ENCODE measurements at regions not wholly inside any gene's neighbourhood (a gene's known extent, or its start where the extent isn't known, plus 50 kb on each side); places are given as distances from the start of the nearest gene placed in this dataset.

DNA sequence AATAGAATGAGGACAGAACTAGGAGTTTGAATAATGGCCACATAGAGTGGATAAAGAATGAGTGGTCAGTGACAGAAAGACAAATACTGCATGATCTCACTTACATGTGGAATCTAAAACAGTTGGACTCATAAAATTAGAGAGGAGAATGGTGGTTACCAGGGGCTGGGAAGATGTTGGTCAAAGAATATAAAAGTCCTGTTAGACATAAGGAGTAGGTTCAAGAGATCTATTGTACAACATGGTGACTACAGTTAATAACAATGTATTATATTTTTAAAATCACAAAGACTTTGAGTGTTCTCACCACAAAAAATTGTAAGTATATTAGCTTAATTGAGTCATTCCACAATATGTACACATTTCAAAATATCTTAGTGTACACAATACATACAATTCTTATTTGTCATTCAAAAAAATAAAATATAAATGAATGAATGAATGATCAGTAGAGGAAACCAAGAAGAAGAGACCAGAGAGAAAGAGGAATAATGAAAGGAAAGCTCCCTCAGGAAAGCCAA is 177.9 kb upstream of the VRK2 start:
- H3K9me3 ChIP-seq (replicated peaks; ENCODE audit: control insufficient read depth, insufficient read depth, low read length) = no peaks in the 10 kb centered on the region
- POLR2A ChIA-PET = no interaction called here
- H2AFZ ChIP-seq (ENCODE audit: low read depth, low read length) = no peak overlapping the region
- H3K79me2 ChIP-seq (ENCODE audit: control insufficient read depth, insufficient read depth, low read length) = no peaks in the 10 kb centered on the region
- H3K4me2 ChIP-seq (ENCODE audit: insufficient read depth, low read length) = no peak overlapping the region
- intact Hi-C loops (cut with micrococcal nuclease) (no loop called here), dilution Hi-C loops (cut with MboI; ENCODE audit: extremely low pct_ligation_motif_present, low sequenced_read_pairs) (no loop called here)
- H3K27ac ChIP-seq (ENCODE audit: insufficient read depth, low read depth, low read length) = no peak overlapping the region
- H3K4me3 ChIP-seq (replicated peaks in 1 of 3; ENCODE audit: insufficient read depth in 1 of 3, low read depth in 1 of 3, low read length in 3 of 3) = no peak overlapping the region
- peaks cover 11% of the 10 kb centered on the region for H3K4me1 ChIP-seq (ENCODE audit: control insufficient read depth, extremely low read depth, insufficient read depth, low read length)
- TF ChIP-seq POLR2A (IDR thresholded peaks at IDR 0.05; ENCODE audit: low read depth, low read length) (no peak), POLR2AphosphoS5 (IDR thresholded peaks at IDR 0.05; ENCODE audit: insufficient read depth, low read depth, low read length) (no peak), MYC (IDR thresholded peaks at IDR 0.05; ENCODE audit: low read depth, low read length) (no peak), GATA2 (IDR thresholded peaks at IDR 0.05; ENCODE audit: insufficient read depth, insufficient read length, low read depth, low read length) (no peak), EZH2 (IDR thresholded peaks at IDR 0.05; ENCODE audit: borderline replicate concordance, low read depth, low read length, severe bottlenecking) (no peak), JUN (IDR thresholded peaks at IDR 0.05; ENCODE audit: borderline replicate concordance, insufficient read depth, insufficient read length, low read depth) (no peak), MAX (IDR thresholded peaks at IDR 0.05; ENCODE audit: insufficient read depth, insufficient read length) (no peak), FOS (IDR thresholded peaks at IDR 0.05; ENCODE audit: borderline replicate concordance, insufficient read depth, low read length) (no peak)
- TF ChIP-seq, protein P1, sequence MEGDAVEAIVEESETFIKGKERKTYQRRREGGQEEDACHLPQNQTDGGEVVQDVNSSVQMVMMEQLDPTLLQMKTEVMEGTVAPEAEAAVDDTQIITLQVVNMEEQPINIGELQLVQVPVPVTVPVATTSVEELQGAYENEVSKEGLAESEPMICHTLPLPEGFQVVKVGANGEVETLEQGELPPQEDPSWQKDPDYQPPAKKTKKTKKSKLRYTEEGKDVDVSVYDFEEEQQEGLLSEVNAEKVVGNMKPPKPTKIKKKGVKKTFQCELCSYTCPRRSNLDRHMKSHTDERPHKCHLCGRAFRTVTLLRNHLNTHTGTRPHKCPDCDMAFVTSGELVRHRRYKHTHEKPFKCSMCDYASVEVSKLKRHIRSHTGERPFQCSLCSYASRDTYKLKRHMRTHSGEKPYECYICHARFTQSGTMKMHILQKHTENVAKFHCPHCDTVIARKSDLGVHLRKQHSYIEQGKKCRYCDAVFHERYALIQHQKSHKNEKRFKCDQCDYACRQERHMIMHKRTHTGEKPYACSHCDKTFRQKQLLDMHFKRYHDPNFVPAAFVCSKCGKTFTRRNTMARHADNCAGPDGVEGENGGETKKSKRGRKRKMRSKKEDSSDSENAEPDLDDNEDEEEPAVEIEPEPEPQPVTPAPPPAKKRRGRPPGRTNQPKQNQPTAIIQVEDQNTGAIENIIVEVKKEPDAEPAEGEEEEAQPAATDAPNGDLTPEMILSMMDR (IDR thresholded peaks at IDR 0.05; ENCODE audit: extremely low read depth in 1 of 2, insufficient read depth in 1 of 2, low read depth in 1 of 2, low read length in 2 of 2) = no peak
- H3K9me1 ChIP-seq (replicated peaks; ENCODE audit: control insufficient read depth, extremely low read depth, insufficient read depth, low read length) = no peaks in the 10 kb centered on the region
- DNase-seq (ENCODE audit: low read depth, low spot score) = no peak
- CTCF ChIA-PET = no interaction called here
- H4K20me1 ChIP-seq (replicated peaks; ENCODE audit: control insufficient read depth, extremely low read depth, insufficient read depth, low read length) = no peaks in the 10 kb centered on the region
- H3K36me3 ChIP-seq (ENCODE audit: control insufficient read depth in 2 of 2, extremely low read depth in 1 of 2, insufficient read depth in 2 of 2, low read length in 2 of 2) = no peaks in the 10 kb centered on the region
- FAIRE-seq = no peak
- no peak overlapping the region for H3K9ac ChIP-seq (replicated peaks; ENCODE audit: extremely low read depth, insufficient read depth, low read length)
- no TSS peak for BruUV-seq (replicated peaks)
- no peaks in the 10 kb centered on the region for H3K27me3 ChIP-seq (ENCODE audit: control insufficient read depth in 2 of 2, insufficient read depth in 2 of 2, low read length in 2 of 2)

Measured in endothelial cell of umbilical vein (primary cell).